ENCODE measurements at regions not wholly inside any gene's neighbourhood (a gene's known extent, or its start where the extent isn't known, plus 50 kb on each side); places are given as distances from the start of the nearest gene placed in this dataset.

DNA sequence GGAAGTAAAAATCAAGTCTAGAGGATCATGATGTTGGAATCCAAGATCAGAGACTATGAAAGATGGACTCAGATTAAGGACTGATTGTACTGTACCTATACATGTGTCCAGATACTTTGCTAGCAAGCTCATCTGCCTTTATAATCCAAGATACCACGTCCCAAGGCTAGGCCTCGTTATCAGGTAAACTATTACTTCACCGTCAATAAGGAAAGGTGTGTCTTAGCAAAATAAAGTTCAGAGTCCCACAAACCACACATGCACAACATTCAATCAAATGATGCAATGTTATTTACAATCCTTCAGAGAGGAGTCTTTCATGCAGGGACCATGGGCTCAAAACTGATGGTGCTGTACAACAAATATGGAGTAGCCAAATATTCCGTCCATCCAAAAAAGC lies 1092.9 kb downstream of the IGSF11 start:
- Histone ChIP-seq H3K79me2 (ENCODE audit: insufficient read depth) (no peaks in the 10 kb centered on the region), H3K36me3 (ENCODE audit: low read depth) (no peaks in the 10 kb centered on the region), H3K9me2 (ENCODE audit: insufficient read depth) (peaks cover 3% of the 10 kb centered on the region; the same call in 1 of the 2 replicates), H3K9ac (no peak overlapping the region), H3K9me3 (ENCODE audit: low read depth) (no peaks in the 10 kb centered on the region), H3K4me2 (ENCODE audit: unreplicated experiment) (no peak overlapping the region), H4K20me1 (ENCODE audit: insufficient read depth) (no peaks in the 10 kb centered on the region; the same call in 1 of the 2 replicates), H3K27me3 (replicated peaks; ENCODE audit: insufficient read depth) (no peaks in the 10 kb centered on the region), H3K4me1 (ENCODE audit: insufficient read depth) (no peaks in the 10 kb centered on the region), H2AFZ (no peak overlapping the region), H3K4me3 (no peak overlapping the region), H3F3A (ENCODE audit: insufficient read depth) (no peaks in the 10 kb centered on the region), H3K27ac (no peak overlapping the region)
- in situ Hi-C loops (cut with MboI): no loop called here
- no peak for DNase-seq
- TF ChIP-seq EZH2phosphoT487 (IDR thresholded peaks at IDR 0.05; ENCODE audit: insufficient read depth, low read depth) (no peak), EZH2 (IDR thresholded peaks at IDR 0.05; ENCODE audit: insufficient read depth, poor library complexity, severe bottlenecking) (no peak)
- 68 to 75% methylated on average over 4 of the region's 4 CpGs for WGBS, 2 experiments (ENCODE audit: low coverage in 1 of 2, low lambda C conversion rate in 2 of 2, missing lambda C conversion rate in 2 of 2)

DNA sequence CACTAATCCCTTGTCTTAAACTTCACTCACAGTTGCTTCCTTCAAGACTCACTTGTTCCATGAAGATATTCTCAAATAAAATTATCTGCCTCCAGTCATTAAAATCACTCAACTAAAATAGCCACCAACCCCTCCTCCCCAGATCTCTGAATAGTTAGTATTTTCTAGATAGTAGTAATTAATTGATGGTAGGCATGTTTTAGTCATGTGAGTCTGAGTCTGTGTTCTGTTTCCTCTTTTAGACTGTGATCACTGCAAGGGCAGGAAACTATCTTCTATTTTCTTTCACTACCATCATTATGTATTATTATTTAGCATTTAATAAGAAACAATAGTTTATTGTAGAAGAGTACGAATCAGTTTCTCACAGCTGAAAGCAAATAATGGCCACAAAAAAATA lies 1080.5 kb downstream of the IGSF11 start:
- Histone ChIP-seq H2AFZ (no peak overlapping the region), H3K9me3 (ENCODE audit: low read depth) (no peaks in the 10 kb centered on the region), H3F3A (ENCODE audit: insufficient read depth) (no peaks in the 10 kb centered on the region), H3K4me3 (no peak overlapping the region), H3K36me3 (ENCODE audit: low read depth) (no peaks in the 10 kb centered on the region), H3K9ac (no peak overlapping the region), H3K27me3 (replicated peaks; ENCODE audit: insufficient read depth) (no peaks in the 10 kb centered on the region), H3K79me2 (ENCODE audit: insufficient read depth) (no peaks in the 10 kb centered on the region), H3K4me1 (ENCODE audit: insufficient read depth) (no peaks in the 10 kb centered on the region), H3K9me2 (ENCODE audit: insufficient read depth) (no peaks in the 10 kb centered on the region), H3K27ac (no peak overlapping the region), H4K20me1 (ENCODE audit: insufficient read depth) (no peaks in the 10 kb centered on the region), H3K4me2 (ENCODE audit: unreplicated experiment) (no peak overlapping the region)
- DNase-seq: no peak
- 68 to 84% methylated on average over 1 of the region's 1 CpG for WGBS, 2 experiments (ENCODE audit: low coverage in 1 of 2, low lambda C conversion rate in 2 of 2, missing lambda C conversion rate in 2 of 2)
- TF ChIP-seq EZH2 (IDR thresholded peaks at IDR 0.05; ENCODE audit: insufficient read depth, poor library complexity, severe bottlenecking): no peak
- no peak for TF ChIP-seq EZH2phosphoT487 (IDR thresholded peaks at IDR 0.05; ENCODE audit: insufficient read depth, low read depth)
- in situ Hi-C loops (cut with MboI): no loop called here

- Histone ChIP-seq H3K27ac (no peak overlapping the region), H3K9ac (no peak overlapping the region), H3K79me2 (ENCODE audit: insufficient read depth) (no peaks in the 10 kb centered on the region), H3K27me3 (replicated peaks; ENCODE audit: insufficient read depth) (no peaks in the 10 kb centered on the region), H4K20me1 (ENCODE audit: insufficient read depth) (no peaks in the 10 kb centered on the region), H3K36me3 (ENCODE audit: low read depth) (no peaks in the 10 kb centered on the region), H2AFZ (no peak overlapping the region), H3F3A (ENCODE audit: insufficient read depth) (no peaks in the 10 kb centered on the region), H3K4me1 (ENCODE audit: insufficient read depth) (no peaks in the 10 kb centered on the region), H3K4me3 (no peak overlapping the region), H3K4me2 (ENCODE audit: unreplicated experiment) (no peak overlapping the region), H3K9me2 (ENCODE audit: insufficient read depth) (no peaks in the 10 kb centered on the region), H3K9me3 (ENCODE audit: low read depth) (no peaks in the 10 kb centered on the region)
- TF ChIP-seq EZH2 (IDR thresholded peaks at IDR 0.05; ENCODE audit: insufficient read depth, poor library complexity, severe bottlenecking) (no peak), EZH2phosphoT487 (IDR thresholded peaks at IDR 0.05; ENCODE audit: insufficient read depth, low read depth) (no peak)
- in situ Hi-C loops (cut with MboI): no loop called here
- DNase-seq: peak; percentile 32
These were observed 1079.5 kb downstream of the IGSF11 start for GRCh38 chr3:117955196-117955595.

DNA sequence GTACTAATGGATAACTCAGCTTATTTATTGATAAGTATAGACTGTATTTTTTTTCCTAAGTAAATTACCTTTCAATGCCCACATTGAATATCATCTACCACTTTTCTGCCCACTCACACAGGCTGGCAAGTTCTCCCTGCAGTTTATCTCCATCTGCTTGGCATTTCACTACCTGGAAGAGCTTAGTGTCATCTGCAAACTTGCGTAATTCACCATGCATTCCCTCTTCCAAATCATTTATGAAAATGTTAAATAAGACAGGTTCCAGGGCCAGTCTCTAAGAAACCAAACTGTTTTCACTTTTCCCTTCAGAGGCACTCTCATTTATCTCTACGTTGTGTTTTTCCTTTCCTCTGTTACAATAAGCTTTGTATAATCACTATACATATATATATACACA lies 1076.6 kb downstream of the IGSF11 start:
- TF ChIP-seq EZH2phosphoT487 (IDR thresholded peaks at IDR 0.05; ENCODE audit: insufficient read depth, low read depth) (no peak), EZH2 (IDR thresholded peaks at IDR 0.05; ENCODE audit: insufficient read depth, poor library complexity, severe bottlenecking) (no peak)
- Histone ChIP-seq H4K20me1 (ENCODE audit: insufficient read depth) (no peaks in the 10 kb centered on the region), H3F3A (ENCODE audit: insufficient read depth) (peaks cover 14% of the 10 kb centered on the region; the same call in 1 of the 2 replicates), H3K9me3 (ENCODE audit: low read depth) (no peaks in the 10 kb centered on the region), H3K9ac (no peak overlapping the region), H3K27ac (no peak overlapping the region), H3K4me3 (no peak overlapping the region), H3K4me1 (ENCODE audit: insufficient read depth) (peaks cover 19% of the 10 kb centered on the region), H3K36me3 (ENCODE audit: low read depth) (no peaks in the 10 kb centered on the region), H3K4me2 (ENCODE audit: unreplicated experiment) (no peak overlapping the region), H2AFZ (no peak overlapping the region), H3K27me3 (replicated peaks; ENCODE audit: insufficient read depth) (no peaks in the 10 kb centered on the region), H3K79me2 (ENCODE audit: insufficient read depth) (no peaks in the 10 kb centered on the region), H3K9me2 (ENCODE audit: insufficient read depth) (no peaks in the 10 kb centered on the region)
- 66 to 70% methylated on average over 2 of the region's 2 CpGs for whole genome bisulfite sequencing, 2 experiments (ENCODE audit: low coverage in 1 of 2, low lambda C conversion rate in 2 of 2, missing lambda C conversion rate in 2 of 2)
- DNase-seq: no peak
- in situ Hi-C loops (cut with MboI): no loop called here

- Histone ChIP-seq H2AFZ (no peak overlapping the region), H3K27me3 (replicated peaks; ENCODE audit: insufficient read depth) (no peaks in the 10 kb centered on the region), H3K9me2 (ENCODE audit: insufficient read depth) (no peaks in the 10 kb centered on the region), H4K20me1 (ENCODE audit: insufficient read depth) (no peaks in the 10 kb centered on the region), H3K4me3 (0 out of 2 replicates have a peak overlapping the region, but pooled peaks have one; percentile 1), H3K36me3 (ENCODE audit: low read depth) (no peaks in the 10 kb centered on the region), H3K4me1 (ENCODE audit: insufficient read depth) (peaks cover 26% of the 10 kb centered on the region), H3K27ac (peak overlapping the region; percentile 49), H3K9me3 (ENCODE audit: low read depth) (no peaks in the 10 kb centered on the region), H3K9ac (no peak overlapping the region), H3K4me2 (ENCODE audit: unreplicated experiment) (peak overlapping the region; percentile 57), H3K79me2 (ENCODE audit: insufficient read depth) (no peaks in the 10 kb centered on the region), H3F3A (ENCODE audit: insufficient read depth) (peaks cover 18% of the 10 kb centered on the region; the same call in 1 of the 2 replicates)
- no peak for TF ChIP-seq EZH2 (IDR thresholded peaks at IDR 0.05; ENCODE audit: insufficient read depth, poor library complexity, severe bottlenecking)
- TF ChIP-seq EZH2phosphoT487 (IDR thresholded peaks at IDR 0.05; ENCODE audit: insufficient read depth, low read depth): no peak
- in situ Hi-C loops (cut with MboI): no loop called here
- DNase-seq: peak; percentile 79
- WGBS, 2 experiments (ENCODE audit: low coverage in 1 of 2, low lambda C conversion rate in 2 of 2, missing lambda C conversion rate in 2 of 2): 0 to 4% methylated on average over 2 of the region's 2 CpGs
These were observed 1071.9 kb downstream of the IGSF11 start for GRCh38 chr3:117962750-117963149.

Data from GM23248 (cell line).